HepG2 (cell line): ENCODE measurements at regions not wholly inside any gene's neighbourhood (a gene's known extent, or its start where the extent isn't known, plus 50 kb on each side); places are given as distances from the start of the nearest gene placed in this dataset.

Source experiments
- ATAC-seq: fragments of 200-7000 bp; cut with Tn5 transposase; 3 replicates; pipeline ENCODE4 v1.9.1; 2020; ENCODE audit warnings: mild to moderate bottlenecking, moderate library complexity
- BruUV-seq: library from RNA; stranded (reverse); fragments of 400-500 nt; replicated peaks from 2 replicates; lab custom pipeline; 2021; lab: Mats Ljungman, UMichigan
- CTCF ChIA-PET: fragments of 300-600 bp; formaldehyde crosslinking; extraction: SDS; loops from one replicate; lab custom pipeline; 2021; ENCODE audit warnings: low total read pairs, inconsistent platforms, low intra/inter-chr PET ratio; lab: Yijun Ruan, JAX
- POLR2A ChIA-PET: fragments of 350-600 bp; sonication (Branson Sonifier 250); formaldehyde crosslinking; loops from one replicate; lab custom pipeline; 2020; ENCODE audit warnings: antibody characterized with exemption, inconsistent platforms; lab: Yijun Ruan, JAX
- DNase-seq: peaks from one replicate; pipeline ENCODE4 v3.0.0-alpha.2; 2015; ENCODE audit warnings: low spot score
- FAIRE-seq: peaks from 3 replicates; lab custom pipeline; 2011; peaks lifted over from hg19 to GRCh38; lab: Jason Lieb, UNC
- H2AFZ ChIP-seq: one replicate; pipeline ENCODE4 v1.6.1; 2011; ENCODE audit warnings: low read length, inconsistent platforms
- H3K27ac ChIP-seq: fragments of 300-600 bp; 3 replicates; pipeline ENCODE4 v1.8.0; 2011; ENCODE audit warnings: mixed run types, mild to moderate bottlenecking, mixed read lengths, low read length, inconsistent platforms; ENCODE audit not compliant: insufficient read depth; ENCODE audit errors: extremely low read length
- H3K27me3 ChIP-seq, 2 experiments: fragments of 200-600 bp in 1 of 2; 2 replicates in 1 of 2; 3 replicates in 1 of 2; pipeline versions ENCODE4 v1.6.0 to v1.8.0; 2011; ENCODE audit warnings: low read length in 2 of 2, mild to moderate bottlenecking in 2 of 2, moderate library complexity in 2 of 2, inconsistent platforms in 1 of 2; ENCODE audit not compliant: insufficient read depth in 2 of 2, control insufficient read depth in 1 of 2
- H3K36me3 ChIP-seq, 2 experiments: fragments of 200-600 bp in 1 of 2; replicated peaks in 1 of 2; 2 replicates in 1 of 2; 3 replicates in 1 of 2; pipeline versions ENCODE4 v1.5.1 to v1.8.0; 2011; ENCODE audit warnings: low read length in 2 of 2, inconsistent platforms in 1 of 2; ENCODE audit not compliant: insufficient read depth in 2 of 2, control insufficient read depth in 1 of 2
- H3K4me1 ChIP-seq: 2 replicates; pipeline ENCODE4 v1.5.1; 2012; ENCODE audit warnings: low read length, inconsistent platforms; ENCODE audit not compliant: insufficient read depth
- H3K4me2 ChIP-seq: 2 replicates; pipeline ENCODE4 v1.6.0; 2011; ENCODE audit warnings: low read depth, low read length, inconsistent platforms
- H3K4me3 ChIP-seq, 3 experiments: fragments of 200-600 bp in 1 of 3; sonication (generic), shearing (Covaris generic) in 1 of 3; replicated peaks in 1 of 3; 2 replicates each; pipeline ENCODE4 v1.5.1; 2011 to 2016; ENCODE audit warnings: low read length in 3 of 3, inconsistent platforms in 2 of 3, low read depth in 2 of 3, mild to moderate bottlenecking in 2 of 3, control low read depth in 1 of 3, mixed read lengths in 1 of 3; ENCODE audit not compliant: insufficient read depth in 1 of 3
- H3K79me2 ChIP-seq: one replicate; pipeline ENCODE4 v1.6.1; 2011; ENCODE audit warnings: low read length, inconsistent platforms; ENCODE audit not compliant: insufficient read depth
- H3K9ac ChIP-seq: 2 replicates; pipeline ENCODE4 v1.6.0; 2011; ENCODE audit warnings: mild to moderate bottlenecking, low read depth, low read length, inconsistent platforms; ENCODE audit not compliant: insufficient read depth
- H3K9me3 ChIP-seq: 2 replicates; pipeline ENCODE4 v1.5.1; 2012; ENCODE audit warnings: mild to moderate bottlenecking, low read length
- H4K20me1 ChIP-seq: 2 replicates; pipeline ENCODE4 v1.6.0; 2011; ENCODE audit warnings: inconsistent platforms, mild to moderate bottlenecking, low read length, moderate library complexity; ENCODE audit not compliant: insufficient read depth
- FOXC1 ChIP-seq: sonication (generic); formaldehyde crosslinking; IDR thresholded peaks from 2 replicates; pipeline ENCODE4 v1.8.0; 2022; ENCODE audit warnings: mild to moderate bottlenecking, missing genetic modification reagents, borderline replicate concordance
- MAZ ChIP-seq, 2 experiments: sonication (generic) in 1 of 2; formaldehyde crosslinking in 1 of 2; IDR thresholded peaks; 2 replicates each; pipeline versions ENCODE4 v1.5.0 to v1.6.1; 2012 to 2020; ENCODE audit warnings: low read depth in 2 of 2, mild to moderate bottlenecking in 2 of 2, borderline replicate concordance in 1 of 2, improper control_type of control experiment in 1 of 2, low read length in 1 of 2, missing genetic modification reagents in 1 of 2, moderate library complexity in 1 of 2
- PAF1 ChIP-seq: IDR thresholded peaks from 2 replicates; pipeline ENCODE4 v1.6.1; 2016; ENCODE audit warnings: missing genetic modification reagents, missing compliant biosample characterization
- PCBP2 ChIP-seq: fragments of 200-400 bp; formaldehyde crosslinking; optimal IDR thresholded peaks from 2 replicates; pipeline ENCODE3; 2018; ENCODE audit warnings: low read length, low read depth; ENCODE audit not compliant: poor library complexity, severe bottlenecking
- PRDM10 ChIP-seq: sonication (generic); formaldehyde crosslinking; IDR thresholded peaks from 2 replicates; pipeline ENCODE4 v1.4.0; 2020; ENCODE audit warnings: low read depth, missing genetic modification reagents
- RBM39 ChIP-seq: fragments of 200-400 bp; formaldehyde crosslinking; IDR thresholded peaks from one replicate; pipeline ENCODE4 v1.6.1; 2018; ENCODE audit warnings: antibody characterized with exemption, mild to moderate bottlenecking, low read depth, low read length; ENCODE audit not compliant: poor library complexity, severe bottlenecking
- ZNF10 ChIP-seq: sonication (generic); formaldehyde crosslinking; IDR thresholded peaks from 2 replicates; pipeline ENCODE4 v1.4.0; 2020; ENCODE audit warnings: mild to moderate bottlenecking, low read depth, missing genetic modification reagents, borderline replicate concordance
- in situ Hi-C: cut with HindIII; loops from 2 replicates; pipeline ENCODE4 v1.10.0; 2017; ENCODE audit warnings: low pct_unique_long_range_greater_than_20kb; ENCODE audit not compliant: extremely low pct_ligation_motif_present
- intact Hi-C: fragments of 100-400 bp; cut with micrococcal nuclease; formaldehyde crosslinking; loops from one replicate; pipeline ENCODE4 v1.10.0; 2022; ENCODE audit not compliant: unreplicated experiment

- TF ChIP-seq PRDM10 (CRISPR knock-in tag) (no peak), MAZ (IDR thresholded peaks at IDR 0.05; ENCODE audit: borderline replicate concordance, low read depth, low read length) (no peak), MAZ (CRISPR knock-in tag; IDR thresholded peaks at IDR 0.05; ENCODE audit: low read depth) (no peak), FOXC1 (no peak), PCBP2 (no peak), ZNF10 (CRISPR knock-in tag) (no peak)
Observed at GRCh38 chr3:105187344-105187743, 179.4 kb upstream of the ALCAM start (continued).

GRCh38 chr3:105195260-105195659, 171.4 kb upstream of the ALCAM start:
- DNase-seq, result no peak
- Histone ChIP-seq H3K79me2 (no peaks in the 10 kb centered on the region), H3K27me3 (no peaks in the 10 kb centered on the region), H3K27ac (no peak overlapping the region), H3K36me3 (no peaks in the 10 kb centered on the region), H3K4me1 (no peaks in the 10 kb centered on the region), H3K9me3 (no peaks in the 10 kb centered on the region), H2AFZ (no peak overlapping the region), H3K4me2 (no peak overlapping the region), H4K20me1 (no peaks in the 10 kb centered on the region), H3K9ac (no peak overlapping the region)
- POLR2A ChIA-PET, result no interaction called here
- intact Hi-C loops, result no loop called here
- no TSS peak for BruUV-seq
- CTCF ChIA-PET, result no interaction called here
- TF ChIP-seq RBM39, result no peak
- no peak for TF ChIP-seq PAF1
- TF ChIP-seq, all 625 proteins: peak for 0
- no peak overlapping the region for H3K4me3 ChIP-seq
- no peak for ATAC-seq
- FAIRE-seq, result no peak
- in situ Hi-C loops, result no loop called here
